Motor neuron (in vitro differentiated cells): ENCODE measurements at regions not wholly inside any gene's neighbourhood (a gene's known extent, or its start where the extent isn't known, plus 50 kb on each side); places are given as distances from the start of the nearest gene placed in this dataset.

Source experiments
- ATAC-seq, 8 experiments: fragments of 200-7000 bp; cut with Tn5 transposase; replicated peaks in 6 of 8; 2 replicates each; pipeline ENCODE4 v1.8.0; 2021; ENCODE audit warnings: mild to moderate bottlenecking in 8 of 8, moderate library complexity in 8 of 8
- H3K27ac ChIP-seq, 2 donors: fragments of 250-450 bp; sonication (Bioruptor Pico); 2 replicates each; pipeline ENCODE4 v1.9.0; 2021; ENCODE audit warnings: antibody characterized with exemption in 2 of 2, mild to moderate bottlenecking in 2 of 2, moderate library complexity in 1 of 2
- H3K4me1 ChIP-seq, 2 donors: fragments of 250-450 bp; sonication (Bioruptor Pico); replicated peaks in 1 of 2; 2 replicates each; pipeline ENCODE4 v1.6.1; 2021; ENCODE audit warnings: antibody characterized with exemption in 2 of 2, mild to moderate bottlenecking in 2 of 2, moderate library complexity in 1 of 2
- H3K4me3 ChIP-seq, 5 donors: fragments of 250-450 bp; sonication (Bioruptor Pico); 2 replicates each; pipeline ENCODE4 v1.9.0; 2021; ENCODE audit warnings: antibody characterized with exemption in 5 of 5, mild to moderate bottlenecking in 5 of 5, moderate library complexity in 4 of 5
- WGBS, 10 experiments: fragments of 450-650 bp; shearing (Covaris generic); methylation state at CpG; one replicate each; pipeline ENCODE4 v1.0.0; 2022; 5-methylcytosine and 5-hydroxymethylcytosine counted together
- in situ Hi-C, 9 experiments: fragments of 400-800 bp; cut with MboI; loops; one replicate each; pipeline ENCODE4 v1.15.0; 2021; ENCODE audit warnings: low sequenced_read_pairs in 9 of 9, low pct_unique_long_range_greater_than_20kb in 2 of 9; ENCODE audit not compliant: unreplicated experiment in 9 of 9

- no peaks in the 10 kb centered on the region for H3K4me1 ChIP-seq
- H3K4me3 ChIP-seq, result no peak overlapping the region
- no peak overlapping the region for H3K27ac ChIP-seq
- no peak for ATAC-seq
- in situ Hi-C loops, result no loop called here
- WGBS, 10 experiments, result 18 to 100% (median 94%) methylated on average over 2 to 3 of the region's 5 CpGs; no CpG with 5 or more reads in 5 of the 10 experiments
Observed at GRCh38 chr6:94300424-94301144, 881.2 kb upstream of the EPHA7 start.

- no peak for ATAC-seq
Observed at GRCh38 chr6:94289131-94289530, 869.8 kb upstream of the EPHA7 start.

GRCh38 chr6:94278146-94278545 is 858.8 kb upstream of the EPHA7 start:
- Histone ChIP-seq H3K4me1 (no peaks in the 10 kb centered on the region), H3K27ac (no peak overlapping the region), H3K4me3 (no peak overlapping the region)
- ATAC-seq, result no peak
- WGBS, 10 experiments, result 4 to 94% (median 76%) methylated on average over 1 to 5 of the region's 5 CpGs
- in situ Hi-C loops, result no loop called here

More at GRCh38 chr6:94289131-94289530, 869.8 kb upstream of the EPHA7 start:
- H3K4me1 ChIP-seq, result no peaks in the 10 kb centered on the region
- in situ Hi-C loops, result no loop called here
- no peak overlapping the region for H3K4me3 ChIP-seq
- H3K27ac ChIP-seq, result no peak overlapping the region
- WGBS, 10 experiments, result 0 to 100% (median 71%) methylated on average over 1 to 6 of the region's 6 CpGs

- H3K27ac ChIP-seq, result no peak overlapping the region
- in situ Hi-C loops, result no loop called here
- peaks cover 9 to 19% of the 10 kb centered on the region in 2 donors for H3K4me1 ChIP-seq
- peak in 1 of 8 experiments; percentile 8 for ATAC-seq
- 0 to 80% (median 20%) methylated on average over 1 to 2 of the region's 2 CpGs; no CpG with 5 or more reads in 5 of the 10 experiments for WGBS, 10 experiments
- H3K4me3 ChIP-seq, result no peak overlapping the region
Observed at GRCh38 chr6:94272327-94272726, 853.0 kb upstream of the EPHA7 start.

DNA sequence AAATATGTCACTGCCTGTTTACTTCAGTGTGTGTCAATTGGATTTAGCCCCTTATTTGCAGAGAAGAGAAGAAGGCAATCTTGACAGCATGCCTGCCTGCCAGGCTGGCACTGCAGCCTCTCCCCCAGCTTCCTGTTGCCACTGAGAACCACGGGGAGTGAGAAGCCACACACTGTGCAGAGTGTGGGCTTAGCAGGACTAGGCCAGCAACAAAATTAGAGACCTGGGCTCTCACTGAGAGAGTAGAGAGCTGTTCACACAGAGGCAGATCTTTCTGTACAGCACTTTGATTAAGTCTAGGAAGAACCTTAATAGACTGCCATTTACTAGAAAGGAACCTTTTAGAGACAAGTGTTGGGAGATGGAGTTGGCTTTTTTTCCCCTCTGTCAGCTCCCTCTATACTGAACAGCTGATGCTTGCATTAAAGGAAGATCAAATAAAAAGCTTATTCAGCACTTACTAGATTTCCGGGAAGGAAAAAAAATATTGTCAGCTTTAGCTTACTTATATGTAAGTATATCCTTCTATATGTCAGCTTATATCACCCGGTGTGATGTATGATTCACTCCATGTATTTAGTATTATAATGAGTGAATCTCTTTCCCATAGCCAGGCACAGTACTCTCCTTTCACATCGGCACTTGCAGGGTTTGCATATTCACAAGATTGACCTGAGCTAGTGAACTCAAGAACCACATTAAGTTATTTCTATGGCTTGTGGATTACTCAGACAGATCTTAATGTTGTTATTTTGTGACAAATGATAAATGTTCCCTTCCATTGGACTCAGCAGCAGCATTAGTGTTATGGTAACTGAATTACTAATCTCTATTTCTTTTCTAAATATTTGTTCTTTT is 851.0 kb upstream of the EPHA7 start:
- ATAC-seq, result peak in 6 of 8 experiments; percentile 18 to 91 (median 86)
- in situ Hi-C loops, result no loop called here
- H3K4me3 ChIP-seq, result no peak overlapping the region
- 0 to 60% (median 35%) methylated on average over 3 to 4 of the region's 4 CpGs for WGBS, 10 experiments
- peaks cover 9 to 19% of the 10 kb centered on the region in 2 donors for H3K4me1 ChIP-seq
- H3K27ac ChIP-seq, result peak overlapping the region; percentile 37 to 40

GRCh38 chr6:94269256-94269655 is 849.9 kb upstream of the EPHA7 start:
- Histone ChIP-seq H3K4me3 (no peak overlapping the region), H3K4me1 (peaks cover 9 to 19% of the 10 kb centered on the region in 2 donors), H3K27ac (no peak overlapping the region)
- in situ Hi-C loops, result no loop called here
- ATAC-seq, result peak in 4 of 8 experiments; percentile 20 to 39 (median 30)

DNA sequence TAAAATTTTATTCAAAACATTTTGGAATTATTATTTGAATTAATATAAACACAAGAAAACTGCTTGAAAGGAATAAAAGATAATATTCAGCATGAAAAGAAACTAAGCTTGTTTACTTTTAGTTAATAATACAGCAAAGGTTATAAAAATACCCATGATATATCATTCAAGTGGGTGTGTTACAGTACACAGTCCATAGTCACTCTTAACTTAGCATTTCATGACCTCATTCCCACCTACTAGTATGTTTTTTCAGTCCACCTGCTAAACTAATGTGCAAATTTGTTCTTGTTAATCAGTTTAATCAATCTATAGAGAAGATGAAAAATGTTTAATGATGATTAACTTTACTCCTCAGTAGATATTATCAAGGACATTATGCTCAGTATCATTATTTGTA is 841.4 kb upstream of the EPHA7 start:
- no peak overlapping the region for H3K4me3 ChIP-seq
- no peak overlapping the region for H3K27ac ChIP-seq
- no peaks in the 10 kb centered on the region for H3K4me1 ChIP-seq
- ATAC-seq, result no peak
- in situ Hi-C loops, result no loop called here

GRCh38 chr6:94254689-94255088 is 835.3 kb upstream of the EPHA7 start:
- Histone ChIP-seq H3K4me1 (peaks cover 0 to 2% of the 10 kb centered on the region in 2 donors), H3K4me3 (no peak overlapping the region), H3K27ac (no peak overlapping the region)
- ATAC-seq, result peak in 1 of 8 experiments; percentile 39
- WGBS, 10 experiments, result 0 to 100% (median 71%) methylated on average over 1 of the region's 1 CpG
- in situ Hi-C loops, result no loop called here

DNA sequence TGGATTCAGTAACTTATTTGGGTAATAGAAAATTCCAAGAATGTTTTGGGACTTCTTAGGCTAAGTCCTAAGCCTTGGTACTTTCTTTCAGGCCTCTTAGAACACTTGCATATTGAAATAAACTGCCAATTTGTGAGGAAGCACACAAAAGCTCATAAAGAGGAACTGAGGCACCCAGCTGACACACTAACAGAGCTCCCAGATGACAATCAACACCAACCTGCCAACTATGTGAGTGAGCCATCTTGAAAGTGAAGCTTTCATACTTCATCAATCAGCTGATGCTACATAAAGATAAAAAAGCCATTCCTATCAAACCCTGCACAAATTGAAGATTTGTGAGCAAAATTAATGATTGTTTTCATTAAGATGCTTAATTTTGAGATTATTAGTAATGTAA is 832.5 kb upstream of the EPHA7 start:
- H3K4me1 ChIP-seq, result peaks cover 0 to 2% of the 10 kb centered on the region in 2 donors
- H3K4me3 ChIP-seq, result no peak overlapping the region
- H3K27ac ChIP-seq, result no peak overlapping the region
- ATAC-seq, result no peak
- in situ Hi-C loops, result no loop called here

DNA sequence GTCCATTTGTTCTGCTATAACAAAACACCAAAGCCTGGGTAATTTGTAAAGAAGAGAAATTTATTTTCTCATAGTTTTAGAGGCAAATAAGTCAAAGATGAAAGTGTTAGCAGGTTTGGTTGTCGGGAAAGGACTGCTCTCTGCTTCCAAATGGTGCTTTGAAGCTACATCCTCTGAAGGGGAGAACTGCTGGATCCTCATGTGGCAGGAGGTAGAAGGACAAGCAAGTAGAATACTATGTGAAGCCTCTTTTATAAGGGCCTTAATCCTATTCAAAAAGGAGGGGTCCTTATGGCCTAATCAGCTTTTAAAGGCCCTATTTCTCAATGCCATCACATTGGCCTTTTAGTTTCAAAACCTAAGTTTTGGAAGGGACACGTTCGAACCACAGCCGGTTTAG is 826.0 kb upstream of the EPHA7 start:
- no peak overlapping the region for H3K27ac ChIP-seq
- WGBS, 10 experiments, result 0 to 96% (median 71%) methylated on average over 1 to 4 of the region's 4 CpGs; no CpG with 5 or more reads in 3 of the 10 experiments
- in situ Hi-C loops, result no loop called here
- ATAC-seq, result no peak
- H3K4me3 ChIP-seq, result no peak overlapping the region
- H3K4me1 ChIP-seq, result no peaks in the 10 kb centered on the region

- no peak overlapping the region for H3K4me3 ChIP-seq
- in situ Hi-C loops, result no loop called here
- no peak overlapping the region for H3K27ac ChIP-seq
- WGBS, 10 experiments, result 60 to 100% methylated on average over 1 of the region's 1 CpG; no CpG with 5 or more reads in 8 of the 10 experiments
- no peak for ATAC-seq
- H3K4me1 ChIP-seq, result no peaks in the 10 kb centered on the region
Observed at GRCh38 chr6:94238868-94239267, 819.5 kb upstream of the EPHA7 start.

DNA sequence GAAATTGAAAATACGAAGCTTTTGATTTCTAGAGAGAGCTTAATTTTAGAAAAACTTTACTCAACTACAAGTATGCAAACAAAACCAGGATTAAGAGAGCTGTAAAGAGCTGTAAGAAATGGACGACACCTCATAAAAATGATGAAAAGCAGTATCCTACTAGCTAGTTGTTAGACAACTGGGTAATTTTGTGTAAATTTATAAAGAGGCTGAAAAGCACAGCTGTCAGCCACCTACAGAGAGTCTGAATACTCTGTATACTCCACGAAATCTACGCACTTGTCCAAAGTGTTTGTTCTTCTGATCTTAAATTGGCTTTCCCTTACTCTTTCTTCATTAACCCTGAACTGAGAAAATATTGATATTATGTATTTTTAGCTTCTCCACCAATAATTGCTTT is 808.4 kb upstream of the EPHA7 start:
- Histone ChIP-seq H3K4me3 (no peak overlapping the region), H3K4me1 (peaks cover 6 to 14% of the 10 kb centered on the region in 2 donors), H3K27ac (no peak overlapping the region)
- ATAC-seq, result no peak
- in situ Hi-C loops, result no loop called here
- WGBS, 10 experiments, result 0 to 93% (median 53%) methylated on average over 2 to 4 of the region's 4 CpGs

- H3K27ac ChIP-seq, result no peak overlapping the region
- ATAC-seq, result no peak
- WGBS, 10 experiments, result 0 to 100% (median 62%) methylated on average over 1 to 2 of the region's 2 CpGs; no CpG with 5 or more reads in 1 of the 10 experiments
- H3K4me1 ChIP-seq, result no peaks in the 10 kb centered on the region
- no peak overlapping the region for H3K4me3 ChIP-seq
- in situ Hi-C loops, result no loop called here
Observed at GRCh38 chr6:94217836-94218235, 798.5 kb upstream of the EPHA7 start.
